ENCODE measurements at regions not wholly inside any gene's neighbourhood (a gene's known extent, or its start where the extent isn't known, plus 50 kb on each side); places are given as distances from the start of the nearest gene placed in this dataset.

DNA sequence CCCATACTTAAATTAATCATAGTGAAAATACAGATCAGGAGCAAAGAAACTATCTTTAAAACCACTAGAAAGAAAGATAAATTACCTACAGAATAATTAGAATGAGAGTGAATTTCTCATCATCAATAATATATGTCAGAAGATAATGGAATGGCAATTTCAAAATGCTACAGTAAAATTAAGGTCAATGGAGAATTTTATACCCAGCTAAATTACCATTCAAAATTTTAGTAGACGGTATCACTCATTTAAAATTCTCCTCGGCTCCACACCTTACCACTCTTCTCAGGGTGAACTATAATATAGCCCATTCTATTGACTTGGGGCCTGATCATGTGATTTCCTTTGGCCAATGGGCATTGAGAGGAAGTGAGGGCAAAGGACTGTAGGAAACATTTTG, 192.5 kb upstream of the TCERG1L start:
- no peak for DNase-seq
- intact Hi-C loops (cut with DNase I): no loop called here
- no peak for ATAC-seq (ENCODE audit: poor library complexity)

DNA sequence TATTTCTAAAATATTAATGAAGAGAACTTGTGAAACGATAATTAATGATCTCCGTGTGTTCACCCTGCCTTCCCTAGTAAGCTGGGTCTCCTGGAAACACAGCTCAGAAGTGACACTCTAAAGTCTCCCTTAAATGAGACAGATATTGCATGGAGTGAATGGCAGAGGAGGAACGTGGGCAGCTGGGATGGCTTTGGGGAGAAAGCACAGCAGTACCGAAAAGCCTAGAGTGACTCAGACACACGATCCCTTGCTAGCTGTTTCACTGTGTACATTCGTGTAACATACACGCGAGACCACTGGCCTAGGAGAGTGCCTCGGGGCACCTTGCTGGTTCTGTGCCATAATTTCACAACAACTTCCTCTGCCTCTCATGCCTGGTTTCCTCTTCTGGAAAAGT, 199.9 kb upstream of the TCERG1L start:
- DNase-seq: no peak
- intact Hi-C loops (cut with DNase I): no loop called here
- no peak for ATAC-seq (ENCODE audit: poor library complexity)

- no peak for ATAC-seq (ENCODE audit: poor library complexity)
- intact Hi-C loops (cut with DNase I): no loop called here
- no peak for DNase-seq
Observed at GRCh38 chr10:131512852-131513251, 201.3 kb upstream of the TCERG1L start.

- intact Hi-C loops (cut with DNase I): no loop called here
- no peak for DNase-seq
- no peak for ATAC-seq (ENCODE audit: poor library complexity)
Observed at GRCh38 chr10:131513445-131513844, 201.9 kb upstream of the TCERG1L start.

- DNase-seq: no peak
- intact Hi-C loops (cut with DNase I): no loop called here
- no peak for ATAC-seq (ENCODE audit: poor library complexity)
Observed at GRCh38 chr10:131513901-131514300, 202.4 kb upstream of the TCERG1L start.

GRCh38 chr10:131514454-131514853, 202.9 kb upstream of the TCERG1L start:
- DNase-seq: no peak
- no peak for ATAC-seq (ENCODE audit: poor library complexity)
- intact Hi-C loops (cut with DNase I): no loop called here

DNA sequence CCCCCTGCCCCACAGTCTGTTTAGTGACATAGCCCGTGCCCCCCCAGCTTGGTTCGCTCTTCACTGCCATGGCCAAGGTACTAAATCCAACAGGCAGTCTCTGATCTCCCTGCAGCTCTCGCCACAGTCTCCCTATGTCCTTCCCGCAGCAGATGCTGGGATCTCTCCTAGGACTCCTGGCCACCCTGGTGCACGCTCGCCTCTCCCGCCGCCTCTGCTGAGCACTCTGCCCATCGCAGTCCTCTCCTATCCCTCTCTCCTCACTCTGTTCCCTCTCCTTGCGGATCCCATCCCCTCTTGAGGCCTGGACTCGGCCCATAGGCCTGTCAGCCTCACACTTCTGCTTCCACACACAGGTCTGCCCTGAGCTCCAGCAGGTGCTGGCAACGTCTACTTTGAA, 204.8 kb upstream of the TCERG1L start:
- intact Hi-C loops (cut with DNase I): no loop called here
- DNase-seq (no peak), ATAC-seq (ENCODE audit: poor library complexity) (no peak)

DNA sequence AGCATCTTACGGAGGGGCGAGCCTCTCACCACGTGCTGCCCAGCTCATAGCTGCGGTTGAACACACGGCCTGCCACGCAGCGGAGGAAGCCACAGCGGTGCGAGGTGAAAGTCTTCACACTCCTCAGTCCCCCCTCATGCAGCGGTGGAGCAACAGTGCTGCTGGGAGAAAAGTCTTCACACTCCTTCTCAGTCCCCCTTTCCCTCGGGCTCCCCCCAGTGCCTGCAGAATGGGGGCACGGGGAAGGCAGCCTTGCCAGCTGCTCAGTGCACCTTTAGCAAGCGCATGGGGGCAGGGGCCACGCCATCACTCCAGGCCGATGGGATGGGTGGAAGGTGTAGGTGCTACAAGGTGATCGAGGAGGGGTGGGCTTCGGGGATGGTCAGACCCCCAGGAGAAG, 206.3 kb upstream of the TCERG1L start:
- ATAC-seq (ENCODE audit: poor library complexity) (no peak), DNase-seq (no peak)
- intact Hi-C loops (cut with DNase I): no loop called here

DNA sequence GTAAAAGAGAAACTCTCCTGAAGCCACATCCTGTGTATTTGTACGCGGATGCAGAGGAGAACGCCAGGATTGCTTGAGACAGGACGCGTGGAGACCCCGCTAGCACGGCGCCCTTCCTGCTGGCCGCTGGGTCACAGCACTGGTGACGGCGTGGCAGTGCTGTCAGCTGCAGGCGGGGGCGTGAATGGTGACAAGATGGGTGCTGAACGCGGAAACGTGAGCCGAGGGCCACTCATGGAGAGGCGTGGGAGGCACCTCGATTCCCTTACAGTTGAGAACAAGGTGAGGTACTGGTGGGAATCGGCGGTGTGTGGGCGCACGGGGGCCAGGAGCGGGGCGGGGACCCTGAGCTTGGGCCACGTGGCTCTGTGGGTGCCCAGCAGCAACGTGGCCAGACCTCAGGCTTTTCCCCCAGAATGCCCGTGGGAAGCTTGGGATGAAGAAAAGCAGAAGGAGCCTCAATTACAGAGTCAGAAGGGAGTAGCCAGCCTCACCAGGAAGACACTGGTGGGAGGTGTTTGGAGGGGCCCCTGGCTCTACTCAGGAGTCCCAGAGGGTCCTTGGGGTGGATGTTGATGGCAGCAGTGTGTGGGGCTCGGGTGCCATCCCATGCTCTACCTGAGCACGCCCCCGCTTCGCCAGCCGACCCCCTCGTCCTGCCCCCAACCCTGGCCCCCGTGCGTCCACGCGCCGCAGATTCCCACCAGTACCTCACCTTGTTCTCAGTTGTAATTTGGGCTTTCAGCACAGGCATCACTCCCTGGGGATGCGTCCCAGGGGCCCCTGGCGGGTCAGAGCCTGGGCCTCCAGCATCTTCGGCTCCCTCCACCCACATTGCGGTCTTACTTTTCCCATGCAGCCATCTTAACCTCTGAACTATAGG, 208.4 kb upstream of the TCERG1L start:
- intact Hi-C loops (cut with DNase I): no loop called here
- DNase-seq (no peak), ATAC-seq (ENCODE audit: poor library complexity) (no peak)

DNA sequence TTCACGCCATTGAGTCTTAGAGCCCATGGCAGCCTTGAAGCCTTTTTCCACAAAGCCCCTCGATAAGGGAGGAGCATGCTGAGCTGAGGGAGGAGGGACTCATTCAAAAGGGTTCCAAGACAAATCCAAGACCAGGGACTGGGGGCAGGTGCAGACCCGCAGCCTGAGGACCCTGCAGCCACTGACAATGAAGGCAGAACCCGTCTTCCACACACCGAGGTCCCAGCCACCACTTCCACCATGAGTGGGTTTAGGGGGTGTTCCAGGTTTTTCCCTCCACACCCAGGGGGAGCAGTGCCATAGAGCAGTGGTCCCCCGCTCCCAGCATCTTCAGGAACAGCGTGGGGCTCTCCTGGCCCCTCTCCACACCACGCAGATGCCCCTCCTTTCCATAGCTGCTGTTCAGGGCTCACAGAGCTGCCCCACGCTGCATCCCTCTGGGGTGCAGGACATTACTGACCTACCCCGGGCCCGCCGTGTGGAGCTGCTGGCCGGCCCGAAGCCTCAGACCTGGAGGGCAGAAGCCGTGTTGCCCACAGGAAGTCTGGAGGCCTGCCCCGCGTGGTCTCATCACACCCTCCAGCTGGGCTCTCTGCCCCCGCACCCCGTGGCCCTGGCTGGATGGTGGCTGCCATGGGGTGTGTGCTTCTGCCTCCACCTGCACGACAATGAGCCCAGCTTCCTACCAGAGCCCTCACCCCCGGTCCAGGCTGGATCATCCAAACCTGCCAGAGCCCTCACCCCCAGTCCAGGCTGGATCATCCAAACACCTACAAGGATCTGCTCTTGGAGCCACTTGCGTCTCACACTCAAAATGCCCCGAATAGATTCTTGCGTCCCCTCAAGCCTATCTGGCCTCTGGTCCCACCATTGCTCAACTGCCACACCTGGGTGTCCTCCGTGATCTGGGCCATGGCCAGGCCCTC, 220.0 kb upstream of the TCERG1L start:
- ATAC-seq (ENCODE audit: poor library complexity): no peak
- intact Hi-C loops (cut with DNase I): no loop called here
- no peak for DNase-seq

DNA sequence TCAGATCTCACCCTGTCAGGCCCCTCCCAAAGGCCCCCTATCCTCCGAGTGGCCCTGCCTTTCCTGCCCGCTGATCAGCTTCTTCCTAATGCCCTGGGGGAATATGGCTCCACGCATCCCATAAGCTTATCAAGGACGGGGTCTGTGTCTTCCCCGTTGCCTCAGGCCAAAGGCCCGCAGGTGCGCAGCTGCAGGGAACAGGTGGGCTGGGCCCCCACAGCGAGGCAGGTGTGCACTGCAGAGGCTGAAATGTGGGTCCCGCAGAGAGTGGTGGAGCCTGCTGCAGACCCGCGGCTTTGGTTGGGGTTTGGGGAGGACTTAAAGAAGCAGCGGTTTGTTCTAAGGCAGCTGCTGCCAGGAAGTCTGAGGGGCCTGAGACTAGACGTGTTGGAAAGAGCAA, 220.8 kb upstream of the TCERG1L start:
- DNase-seq: no peak
- no peak for ATAC-seq (ENCODE audit: poor library complexity)
- intact Hi-C loops (cut with DNase I): no loop called here

DNA sequence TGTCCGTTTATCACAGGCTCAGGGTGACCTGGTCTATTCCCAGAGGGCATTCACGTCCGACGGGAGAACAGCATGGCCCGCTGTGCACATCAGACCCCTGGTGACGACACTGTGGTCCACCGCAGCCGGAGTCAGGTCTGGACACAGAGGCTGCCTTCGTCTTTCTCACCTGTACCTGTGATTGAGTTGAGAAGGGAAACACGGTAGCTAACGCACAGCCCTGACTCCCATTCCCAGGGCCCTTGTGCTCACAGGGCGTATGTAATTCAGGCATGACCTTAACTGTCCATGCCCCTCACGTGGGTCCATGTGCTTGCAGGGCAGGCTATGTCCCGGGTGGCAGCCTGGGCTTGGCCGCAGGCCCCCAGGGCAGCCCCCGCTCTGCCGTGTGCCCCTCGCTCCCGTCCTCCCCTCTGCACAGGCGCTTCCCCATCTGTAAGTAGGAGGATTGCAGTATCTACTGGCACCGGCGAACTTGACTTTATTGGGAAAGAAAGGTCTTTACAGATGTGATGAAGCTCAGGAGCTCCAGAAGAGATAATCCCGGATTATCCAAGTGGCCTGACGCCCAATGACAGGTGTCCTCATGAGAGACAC, 221.3 kb upstream of the TCERG1L start:
- ATAC-seq (ENCODE audit: poor library complexity) (no peak), DNase-seq (no peak)
- intact Hi-C loops (cut with DNase I): no loop called here

DNA sequence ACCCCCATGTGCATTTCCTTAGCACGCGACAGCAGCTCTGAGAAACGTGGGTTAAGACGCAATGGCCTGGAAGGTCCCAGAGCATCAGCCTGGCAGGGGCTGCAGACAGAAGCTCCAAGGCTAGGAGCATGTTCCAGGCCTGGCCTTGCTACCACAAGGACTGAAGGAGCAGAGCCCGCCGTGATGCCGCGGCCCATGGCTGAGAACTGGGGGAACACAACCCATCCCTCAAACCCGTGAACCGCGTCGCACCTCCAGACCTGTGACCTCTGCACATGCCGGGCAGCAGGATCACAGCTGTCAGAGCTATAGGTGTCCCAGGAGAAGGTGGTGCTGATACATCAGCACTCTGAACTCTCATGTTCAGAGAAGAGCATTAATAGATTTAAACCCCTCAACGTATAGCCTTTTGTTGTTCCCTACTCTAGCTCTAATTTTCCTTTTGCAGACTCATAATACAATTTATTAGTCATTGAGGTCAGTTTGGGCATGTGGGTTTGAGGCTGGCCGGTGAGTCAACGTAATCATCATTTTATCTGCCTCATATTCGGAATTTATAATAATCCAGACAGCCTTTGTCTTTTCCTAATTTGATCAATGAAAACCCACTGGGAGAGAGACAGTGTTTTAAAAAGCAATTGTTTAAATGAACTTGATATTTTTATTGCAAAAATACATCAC, 222.5 kb upstream of the TCERG1L start:
- DNase-seq (no peak), ATAC-seq (ENCODE audit: poor library complexity) (no peak)
- intact Hi-C loops (cut with DNase I): no loop called here

GRCh38 chr10:131534836-131535235, 223.3 kb upstream of the TCERG1L start:
- ATAC-seq (ENCODE audit: poor library complexity): no peak
- intact Hi-C loops (cut with DNase I): no loop called here
- DNase-seq: no peak

DNA sequence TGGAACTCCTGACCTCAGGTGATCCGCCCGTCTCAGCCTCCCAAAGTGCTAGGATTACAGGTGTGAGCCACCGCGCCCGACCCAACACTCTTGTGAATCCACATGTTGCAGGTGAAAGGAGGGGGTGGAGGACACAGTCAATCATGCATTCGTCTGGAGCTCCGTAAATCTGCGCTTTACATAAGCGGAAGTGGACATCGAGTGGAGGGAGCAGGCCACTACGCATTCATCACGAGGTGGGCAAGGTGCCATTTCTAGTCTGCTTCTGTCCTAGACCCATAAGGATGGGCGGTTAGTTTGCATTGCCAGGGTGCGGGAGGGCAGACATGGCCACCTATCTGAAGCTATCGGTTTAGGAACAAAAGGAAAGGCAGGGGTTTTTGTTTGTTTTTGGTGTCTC, 225.2 kb upstream of the TCERG1L start:
- ATAC-seq (ENCODE audit: poor library complexity): no peak
- intact Hi-C loops (cut with DNase I): no loop called here
- no peak for DNase-seq

DNA sequence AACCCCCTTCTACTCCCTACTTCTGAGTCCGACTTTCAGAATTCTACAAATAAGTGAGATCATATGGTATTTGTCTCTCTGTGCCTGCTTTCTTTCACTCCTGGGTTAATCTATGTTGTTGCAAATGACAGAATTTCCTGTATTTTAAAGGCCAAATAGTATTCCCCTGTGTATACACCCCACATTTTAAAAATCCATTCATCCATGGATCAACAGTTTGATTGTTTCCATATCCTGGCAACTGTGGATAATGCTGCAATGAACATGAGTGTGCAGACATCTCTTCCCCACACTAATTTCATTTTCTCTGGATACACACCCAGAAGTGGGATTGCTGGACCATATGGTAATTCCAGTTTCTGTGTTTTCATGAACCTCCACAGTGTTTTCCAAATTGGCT, 225.8 kb upstream of the TCERG1L start:
- no peak for ATAC-seq (ENCODE audit: poor library complexity)

GRCh38 chr10:131544495-131544894, 233.0 kb upstream of the TCERG1L start:
- ATAC-seq (ENCODE audit: poor library complexity): no peak
- intact Hi-C loops (cut with DNase I): no loop called here
- no peak for DNase-seq

More for the DNA sequence above, 225.8 kb upstream of the TCERG1L start:
- intact Hi-C loops (cut with DNase I): no loop called here
- DNase-seq: no peak

DNA sequence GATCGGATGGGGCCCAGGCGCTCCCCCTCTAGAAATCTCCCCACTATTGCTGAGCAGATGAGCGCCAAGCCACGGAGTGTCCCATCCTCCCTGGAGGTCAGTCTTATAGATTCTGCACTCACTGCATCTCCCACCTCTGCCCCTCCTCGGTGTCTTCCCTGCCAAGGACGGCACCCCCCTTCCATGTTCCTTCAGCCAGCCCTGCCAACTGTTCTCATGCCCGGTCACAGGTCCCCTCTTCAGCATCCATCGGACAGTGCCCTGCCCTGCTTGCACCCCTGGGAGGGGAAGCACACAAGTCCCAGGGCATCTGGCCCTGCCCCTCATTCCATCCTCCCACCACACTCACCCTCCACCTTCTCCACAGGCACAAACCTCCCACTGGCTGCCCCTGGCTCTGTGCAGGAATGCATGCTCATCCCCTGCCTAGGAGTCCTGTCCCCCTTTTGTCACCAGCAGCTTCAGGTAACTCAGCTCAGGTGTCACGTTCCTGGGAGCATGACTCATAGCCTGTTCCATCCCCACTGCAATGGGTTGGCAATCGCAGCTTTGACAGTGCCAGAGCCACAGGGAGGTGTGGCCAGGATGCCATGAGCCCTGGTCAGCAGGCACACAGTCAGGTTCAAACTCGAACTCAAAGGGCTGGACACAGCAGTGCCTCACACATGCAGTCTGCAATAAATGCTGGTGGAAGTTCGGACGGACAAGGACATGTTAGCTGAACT, 234.7 kb upstream of the TCERG1L start:
- intact Hi-C loops (cut with DNase I): no loop called here
- DNase-seq (no peak), ATAC-seq (ENCODE audit: poor library complexity) (no peak)
